Stimulated activated effector memory CD8-positive, alpha-beta T cell treated with anti-CD3 and anti-CD28 coated beads, Interleukin-12 subunit alpha, Interleukin-12 subunit beta, amount 100 ng/mL, for 72 hours (primary cell): ENCODE measurements at regions not wholly inside any gene's neighbourhood (a gene's known extent, or its start where the extent isn't known, plus 50 kb on each side); places are given as distances from the start of the nearest gene placed in this dataset.

Experiments used
- ATAC-seq: fragments of 150-1000 bp; cut with Tn5 transposase; 2 replicates; pipeline ENCODE4 v1.10.0; 2021
- DNase-seq, 2 donors: peaks; one replicate each; pipeline ENCODE4 v3.0.0; 2021 to 2022; ENCODE audit warnings: low spot score in 2 of 2
- H3K27ac Mint-ChIP-seq: one replicate; pipeline ENCODE4 v1.8.0; 2022; ENCODE audit warnings: mild to moderate bottlenecking, mixed read lengths
- H3K36me3 Mint-ChIP-seq: one replicate; pipeline ENCODE4 v1.8.0; 2022; ENCODE audit warnings: mild to moderate bottlenecking, mixed read lengths
- H3K4me1 Mint-ChIP-seq: one replicate; pipeline ENCODE4 v1.8.0; 2022; ENCODE audit warnings: mixed read lengths
- H3K4me3 Mint-ChIP-seq: one replicate; pipeline ENCODE4 v1.8.0; 2022; ENCODE audit warnings: mild to moderate bottlenecking, mixed read lengths
- H3K9me3 Mint-ChIP-seq: one replicate; pipeline ENCODE4 v1.8.0; 2022; ENCODE audit warnings: mixed read lengths

GRCh38 chr6:165019681-165020080, 289.7 kb downstream of the C6orf118 start:
- peaks cover 10% of the 10 kb centered on the region for H3K9me3 Mint-ChIP-seq
- no peaks in the 10 kb centered on the region for H3K36me3 Mint-ChIP-seq
- no peaks in the 10 kb centered on the region for H3K4me1 Mint-ChIP-seq
- no peak for ATAC-seq
- no peak for DNase-seq
- no peak overlapping the region for H3K27ac Mint-ChIP-seq
- no peak overlapping the region for H3K4me3 Mint-ChIP-seq

GRCh38 chr6:165015676-165016075, 293.7 kb downstream of the C6orf118 start:
- H3K4me3 Mint-ChIP-seq = no peak overlapping the region
- ATAC-seq (no peak), DNase-seq (no peak)
- H3K4me1 Mint-ChIP-seq = no peaks in the 10 kb centered on the region
- H3K27ac Mint-ChIP-seq = no peak overlapping the region
- H3K9me3 Mint-ChIP-seq = peaks cover 7% of the 10 kb centered on the region
- no peaks in the 10 kb centered on the region for H3K36me3 Mint-ChIP-seq

GRCh38 chr6:165013701-165014100, 295.7 kb downstream of the C6orf118 start:
- no peaks in the 10 kb centered on the region for H3K36me3 Mint-ChIP-seq
- H3K4me1 Mint-ChIP-seq = no peaks in the 10 kb centered on the region
- DNase-seq = no peak
- H3K27ac Mint-ChIP-seq = no peak overlapping the region
- H3K9me3 Mint-ChIP-seq = peaks cover 9% of the 10 kb centered on the region
- H3K4me3 Mint-ChIP-seq = no peak overlapping the region
- ATAC-seq = no peak

GRCh38 chr6:165012183-165012582, 297.2 kb downstream of the C6orf118 start:
- ATAC-seq (no peak), DNase-seq (no peak)
- Mint-ChIP-seq H3K4me3 (no peak overlapping the region), H3K9me3 (peaks cover 9% of the 10 kb centered on the region), H3K4me1 (no peaks in the 10 kb centered on the region), H3K36me3 (no peaks in the 10 kb centered on the region), H3K27ac (no peak overlapping the region)

- Mint-ChIP-seq H3K4me3 (no peak overlapping the region), H3K4me1 (no peaks in the 10 kb centered on the region), H3K36me3 (no peaks in the 10 kb centered on the region), H3K27ac (no peak overlapping the region), H3K9me3 (peaks cover 9% of the 10 kb centered on the region)
- ATAC-seq = no peak
- no peak for DNase-seq
Measured at GRCh38 chr6:165010556-165011535, 298.6 kb downstream of the C6orf118 start.

- no peaks in the 10 kb centered on the region for H3K4me1 Mint-ChIP-seq
- H3K9me3 Mint-ChIP-seq = peaks cover 5% of the 10 kb centered on the region
- H3K27ac Mint-ChIP-seq = no peak overlapping the region
- no peak overlapping the region for H3K4me3 Mint-ChIP-seq
- DNase-seq = no peak
- no peaks in the 10 kb centered on the region for H3K36me3 Mint-ChIP-seq
- ATAC-seq = no peak
Measured at GRCh38 chr6:165008971-165009370, 300.4 kb downstream of the C6orf118 start.

GRCh38 chr6:165002866-165003265, 306.5 kb downstream of the C6orf118 start:
- Mint-ChIP-seq H3K4me1 (no peaks in the 10 kb centered on the region), H3K27ac (no peak overlapping the region), H3K9me3 (peaks cover 8% of the 10 kb centered on the region), H3K4me3 (no peak overlapping the region), H3K36me3 (no peaks in the 10 kb centered on the region)
- ATAC-seq = no peak
- no peak for DNase-seq

GRCh38 chr6:165002358-165002757, 307.0 kb downstream of the C6orf118 start:
- H3K4me3 Mint-ChIP-seq = no peak overlapping the region
- H3K4me1 Mint-ChIP-seq = no peaks in the 10 kb centered on the region
- no peak for DNase-seq
- no peak overlapping the region for H3K27ac Mint-ChIP-seq
- peaks cover 8% of the 10 kb centered on the region for H3K9me3 Mint-ChIP-seq
- H3K36me3 Mint-ChIP-seq = no peaks in the 10 kb centered on the region
- ATAC-seq = no peak

GRCh38 chr6:165001502-165002157, 307.8 kb downstream of the C6orf118 start:
- H3K9me3 Mint-ChIP-seq = peaks cover 9% of the 10 kb centered on the region
- no peaks in the 10 kb centered on the region for H3K4me1 Mint-ChIP-seq
- no peaks in the 10 kb centered on the region for H3K36me3 Mint-ChIP-seq
- no peak for ATAC-seq
- no peak overlapping the region for H3K4me3 Mint-ChIP-seq
- H3K27ac Mint-ChIP-seq = no peak overlapping the region
- DNase-seq = no peak

GRCh38 chr6:164998297-164998696, 311.1 kb downstream of the C6orf118 start:
- no peak for DNase-seq
- Mint-ChIP-seq H3K4me3 (no peak overlapping the region), H3K9me3 (peaks cover 18% of the 10 kb centered on the region), H3K36me3 (no peaks in the 10 kb centered on the region), H3K27ac (no peak overlapping the region), H3K4me1 (no peaks in the 10 kb centered on the region)
- no peak for ATAC-seq

GRCh38 chr6:164996838-164997237, 312.6 kb downstream of the C6orf118 start:
- no peak for DNase-seq
- H3K9me3 Mint-ChIP-seq = peaks cover 18% of the 10 kb centered on the region
- H3K36me3 Mint-ChIP-seq = no peaks in the 10 kb centered on the region
- no peak for ATAC-seq
- H3K4me1 Mint-ChIP-seq = no peaks in the 10 kb centered on the region
- no peak overlapping the region for H3K27ac Mint-ChIP-seq
- no peak overlapping the region for H3K4me3 Mint-ChIP-seq

- Mint-ChIP-seq H3K4me1 (no peaks in the 10 kb centered on the region), H3K9me3 (peaks cover 11% of the 10 kb centered on the region), H3K27ac (no peak overlapping the region), H3K36me3 (no peaks in the 10 kb centered on the region), H3K4me3 (no peak overlapping the region)
- DNase-seq (no peak), ATAC-seq (no peak)
Measured at GRCh38 chr6:164991573-164991972, 317.8 kb downstream of the C6orf118 start.

GRCh38 chr6:164990901-164991300, 318.5 kb downstream of the C6orf118 start:
- DNase-seq = no peak
- no peak for ATAC-seq
- Mint-ChIP-seq H3K27ac (no peak overlapping the region), H3K9me3 (peaks cover 10% of the 10 kb centered on the region), H3K36me3 (no peaks in the 10 kb centered on the region), H3K4me1 (no peaks in the 10 kb centered on the region), H3K4me3 (no peak overlapping the region)

- ATAC-seq (no peak), DNase-seq (no peak)
- Mint-ChIP-seq H3K4me1 (no peaks in the 10 kb centered on the region), H3K36me3 (no peaks in the 10 kb centered on the region), H3K27ac (no peak overlapping the region), H3K9me3 (peaks cover 6% of the 10 kb centered on the region), H3K4me3 (no peak overlapping the region)
Measured at GRCh38 chr6:164982389-164982788, 327.0 kb downstream of the C6orf118 start.

- DNase-seq = no peak
Measured at GRCh38 chr6:164967102-164967501, 342.3 kb downstream of the C6orf118 start.

GRCh38 chr6:164962805-164963204, 346.6 kb downstream of the C6orf118 start:
- H3K36me3 Mint-ChIP-seq = no peaks in the 10 kb centered on the region
- no peak overlapping the region for H3K4me3 Mint-ChIP-seq
- H3K27ac Mint-ChIP-seq = no peak overlapping the region
- ATAC-seq = no peak
- no peak for DNase-seq
- no peaks in the 10 kb centered on the region for H3K4me1 Mint-ChIP-seq
- H3K9me3 Mint-ChIP-seq = peaks cover 12% of the 10 kb centered on the region

More at GRCh38 chr6:164967102-164967501, 342.3 kb downstream of the C6orf118 start:
- no peak for ATAC-seq
- H3K4me1 Mint-ChIP-seq = no peaks in the 10 kb centered on the region
- peaks cover under 1% of the 10 kb centered on the region for H3K9me3 Mint-ChIP-seq
- H3K4me3 Mint-ChIP-seq = no peak overlapping the region
- H3K36me3 Mint-ChIP-seq = no peaks in the 10 kb centered on the region
- no peak overlapping the region for H3K27ac Mint-ChIP-seq
